WTC11 (cell line): ENCODE measurements at regions not wholly inside any gene's neighbourhood (a gene's known extent, or its start where the extent isn't known, plus 50 kb on each side); places are given as distances from the start of the nearest gene placed in this dataset.

Source experiments
- ATAC-seq: fragments of 200-7000 bp; cut with Tn5 transposase; 2 replicates; pipeline ENCODE4 v1.10.0; 2021; ENCODE audit warnings: mild to moderate bottlenecking, moderate library complexity
- CTCF ChIA-PET: fragments of 300-600 bp; sonication (Branson Sonifier 250); formaldehyde crosslinking; loops from one replicate; lab custom pipeline; 2021; ENCODE audit warnings: antibody characterized with exemption; lab: Charles Lee
- POLR2A ChIA-PET: fragments of 350-600 bp; sonication (Branson Sonifier 250); formaldehyde crosslinking; loops from one replicate; lab custom pipeline; 2021; ENCODE audit warnings: antibody characterized with exemption; lab: Charles Lee
- DNase-seq: peaks from one replicate; pipeline ENCODE4 v3.0.0; 2021; ENCODE audit warnings: low spot score
- H3K27ac Mint-ChIP-seq: 2 replicates; pipeline ENCODE4 v1.8.0; 2021; ENCODE audit warnings: mixed read lengths
- H3K27me3 Mint-ChIP-seq: 2 replicates; pipeline ENCODE4 v1.8.0; 2021; ENCODE audit warnings: low read depth, mild to moderate bottlenecking, moderate library complexity, mixed read lengths
- H3K36me3 Mint-ChIP-seq: 2 replicates; pipeline ENCODE4 v1.8.0; 2021; ENCODE audit warnings: mixed read lengths
- H3K4me1 Mint-ChIP-seq: 2 replicates; pipeline ENCODE4 v1.8.0; 2022; ENCODE audit warnings: mixed read lengths
- H3K4me3 Mint-ChIP-seq: 2 replicates; pipeline ENCODE4 v1.8.0; 2021; ENCODE audit warnings: mild to moderate bottlenecking, moderate library complexity, mixed read lengths
- H3K9me3 Mint-ChIP-seq: 2 replicates; pipeline ENCODE4 v1.8.0; 2021; ENCODE audit warnings: mixed read lengths
- ATF2 ChIP-seq: sonication (generic); formaldehyde crosslinking; IDR thresholded peaks from 2 replicates; pipeline ENCODE4 v1.8.1; 2022; ENCODE audit warnings: low read depth, missing genetic modification reagents, borderline replicate concordance
- CBFB ChIP-seq: sonication (generic); formaldehyde crosslinking; IDR thresholded peaks from 2 replicates; pipeline ENCODE4 v1.8.1; 2022; ENCODE audit warnings: mild to moderate bottlenecking, low read depth, missing genetic modification reagents
- CREM ChIP-seq: sonication (generic); formaldehyde crosslinking; IDR thresholded peaks from 2 replicates; pipeline ENCODE4 v1.8.1; 2022; ENCODE audit warnings: mild to moderate bottlenecking, missing genetic modification reagents, moderate library complexity
- ELF4 ChIP-seq: sonication (generic); formaldehyde crosslinking; IDR thresholded peaks from 2 replicates; pipeline ENCODE4 v1.8.1; 2022; ENCODE audit warnings: low read depth, mild to moderate bottlenecking, moderate library complexity, missing genetic modification reagents
- EMX1 ChIP-seq: fragments of 250-450 bp; sonication (Bioruptor Pico); IDR thresholded peaks from 2 replicates; pipeline ENCODE4 v1.8.0; 2021; ENCODE audit warnings: mild to moderate bottlenecking
- ERG ChIP-seq: fragments of 250-450 bp; sonication (Bioruptor Pico); IDR thresholded peaks from 2 replicates; pipeline ENCODE4 v1.8.0; 2021; ENCODE audit warnings: mild to moderate bottlenecking
- FOXP1 ChIP-seq: sonication (generic); formaldehyde crosslinking; IDR thresholded peaks from 2 replicates; pipeline ENCODE4 v1.8.0; 2022; ENCODE audit warnings: missing genetic modification reagents, mild to moderate bottlenecking, moderate library complexity, borderline replicate concordance
- GABPB1 ChIP-seq: sonication (generic); formaldehyde crosslinking; IDR thresholded peaks from 2 replicates; pipeline ENCODE4 v1.8.1; 2023; ENCODE audit warnings: mild to moderate bottlenecking, missing genetic modification reagents
- IRF2 ChIP-seq: sonication (generic); formaldehyde crosslinking; IDR thresholded peaks from 2 replicates; pipeline ENCODE4 v1.8.0; 2022; ENCODE audit warnings: low read depth, missing genetic modification reagents, borderline replicate concordance
- JUN ChIP-seq: sonication (generic); formaldehyde crosslinking; IDR thresholded peaks from 2 replicates; pipeline ENCODE4 v1.8.0; 2023; ENCODE audit warnings: mild to moderate bottlenecking, missing genetic modification reagents
- KAT7 ChIP-seq: sonication (generic); formaldehyde crosslinking; IDR thresholded peaks from 2 replicates; pipeline ENCODE4 v1.8.1; 2023; ENCODE audit warnings: missing genetic modification reagents, mild to moderate bottlenecking, borderline replicate concordance
- PRDM15 ChIP-seq: sonication (generic); formaldehyde crosslinking; IDR thresholded peaks from 2 replicates; pipeline ENCODE4 v1.8.0; 2022; ENCODE audit warnings: missing genetic modification reagents
- PRRX2 ChIP-seq: fragments of 250-450 bp; sonication (Bioruptor Pico); IDR thresholded peaks from 2 replicates; pipeline ENCODE4 v1.8.0; 2021; ENCODE audit warnings: mild to moderate bottlenecking
- SMAD3 ChIP-seq: sonication (generic); formaldehyde crosslinking; IDR thresholded peaks from 2 replicates; pipeline ENCODE4 v1.8.0; 2022; ENCODE audit warnings: missing genetic modification reagents, mild to moderate bottlenecking, borderline replicate concordance
- TCF7 ChIP-seq: sonication (generic); formaldehyde crosslinking; IDR thresholded peaks from 2 replicates; pipeline ENCODE4 v1.8.0; 2022; ENCODE audit warnings: mild to moderate bottlenecking, low read depth, missing genetic modification reagents, moderate library complexity
- TEAD4 ChIP-seq: sonication (generic); formaldehyde crosslinking; IDR thresholded peaks from 2 replicates; pipeline ENCODE4 v1.8.0; 2022; ENCODE audit warnings: mild to moderate bottlenecking, missing genetic modification reagents
- ZMAT4 ChIP-seq: fragments of 250-450 bp; sonication (Bioruptor Pico); IDR thresholded peaks from 2 replicates; pipeline ENCODE4 v1.9.0; 2021; ENCODE audit warnings: mild to moderate bottlenecking
- ZNF263 ChIP-seq: sonication (generic); formaldehyde crosslinking; IDR thresholded peaks from 2 replicates; pipeline ENCODE4 v1.8.1; 2022; ENCODE audit warnings: low read depth, mild to moderate bottlenecking, moderate library complexity, missing genetic modification reagents

GRCh38 chr16:86245895-86246294 lies 264.4 kb upstream of the FOXF1 start:
- POLR2A ChIA-PET: no interaction called here
- no peak for ATAC-seq
- no peak overlapping the region for H3K4me3 Mint-ChIP-seq
- DNase-seq: no peak
- no peak overlapping the region for H3K27ac Mint-ChIP-seq
- peaks cover 21% of the 10 kb centered on the region for H3K4me1 Mint-ChIP-seq
- no peak for TF ChIP-seq CREM (CRISPR knock-in tag)
- TF ChIP-seq IRF2 (CRISPR knock-in tag): no peak
- no peak for TF ChIP-seq TEAD4 (CRISPR knock-in tag)
- no peak for TF ChIP-seq ATF2 (CRISPR knock-in tag)
- TF ChIP-seq ERG (CRISPR knock-in tag): no peak
- no peak for TF ChIP-seq ZMAT4 (CRISPR knock-in tag)
- no peak for TF ChIP-seq PRDM15 (CRISPR knock-in tag)
- TF ChIP-seq ELF4 (CRISPR knock-in tag): no peak
- no peak for TF ChIP-seq GABPB1 (CRISPR knock-in tag)
- TF ChIP-seq ZNF263: no peak
- TF ChIP-seq JUN (CRISPR knock-in tag): no peak
- no peak for TF ChIP-seq TCF7 (CRISPR knock-in tag)
- no peak for TF ChIP-seq CBFB
- TF ChIP-seq SMAD3: no peak
- no peak for TF ChIP-seq FOXP1 (CRISPR knock-in tag)
- TF ChIP-seq KAT7 (CRISPR knock-in tag): no peak
- no peak for TF ChIP-seq PRRX2 (CRISPR knock-in tag)
- H3K9me3 Mint-ChIP-seq: peaks cover 6% of the 10 kb centered on the region
- H3K36me3 Mint-ChIP-seq: no peaks in the 10 kb centered on the region
- H3K27me3 Mint-ChIP-seq: peaks cover 3% of the 10 kb centered on the region; the same call in 1 of the 2 replicates
- CTCF ChIA-PET: no interaction called here

- no peaks in the 10 kb centered on the region for H3K36me3 Mint-ChIP-seq
- no peak for TF ChIP-seq EMX1 (CRISPR knock-in tag)
- ChIA-PET POLR2A (no interaction called here), CTCF (no interaction called here)
- H3K27ac Mint-ChIP-seq: no peak overlapping the region
- peaks cover 3% of the 10 kb centered on the region; the same call in 1 of the 2 replicates for H3K27me3 Mint-ChIP-seq
- DNase-seq: no peak
- peaks cover 6% of the 10 kb centered on the region for H3K9me3 Mint-ChIP-seq
- 0 out of 2 replicates have a peak, but pooled peaks cover 5% of the 10 kb centered on the region for H3K4me1 Mint-ChIP-seq
- no peak overlapping the region for H3K4me3 Mint-ChIP-seq
- no peak for ATAC-seq
These were observed 261.9 kb upstream of the FOXF1 start for GRCh38 chr16:86248310-86248905.
